GM21447 (cell line): ENCODE measurements at regions not wholly inside any gene's neighbourhood (a gene's known extent, or its start where the extent isn't known, plus 50 kb on each side); places are given as distances from the start of the nearest gene placed in this dataset.
"Not testable (repeated sequence)": the region's sequence is repeated elsewhere in the genome, so short reads cannot be mapped to it uniquely, and the experiment has no call there.

Source experiments
- ATAC-seq: cut with Tn5 transposase; IDR thresholded peaks from one replicate; pipeline ENCODE4 v1.9.1; 2021; ENCODE audit not compliant: unreplicated experiment

- ATAC-seq, result no peak
Measured at GRCh38 chr13:91053318-91054065, 294.0 kb upstream of the MIR17HG start.

GRCh38 chr13:91054902-91055301 is 292.6 kb upstream of the MIR17HG start:
- ATAC-seq, result no peak

GRCh38 chr13:91056746-91057145 is 290.7 kb upstream of the MIR17HG start:
- ATAC-seq, result no peak

GRCh38 chr13:91057507-91057906 is 290.0 kb upstream of the MIR17HG start:
- not testable (repeated sequence) for ATAC-seq

GRCh38 chr13:91058066-91058465 is 289.4 kb upstream of the MIR17HG start:
- no peak for ATAC-seq

GRCh38 chr13:91058919-91059318 is 288.6 kb upstream of the MIR17HG start:
- ATAC-seq, result no peak

GRCh38 chr13:91066745-91067144 is 280.7 kb upstream of the MIR17HG start:
- ATAC-seq, result no peak

GRCh38 chr13:91072486-91072885 is 275.0 kb upstream of the MIR17HG start:
- ATAC-seq, result no peak

GRCh38 chr13:91074091-91074490 is 273.4 kb upstream of the MIR17HG start:
- ATAC-seq, result no peak

GRCh38 chr13:91076830-91077229 is 270.7 kb upstream of the MIR17HG start:
- ATAC-seq, result no peak

- no peak for ATAC-seq
Measured at GRCh38 chr13:91078093-91078679, 269.3 kb upstream of the MIR17HG start.

GRCh38 chr13:91079176-91079575 is 268.3 kb upstream of the MIR17HG start:
- ATAC-seq, result no peak

GRCh38 chr13:91085127-91085526 is 262.4 kb upstream of the MIR17HG start:
- no peak for ATAC-seq

GRCh38 chr13:91086936-91087716 is 260.4 kb upstream of the MIR17HG start:
- ATAC-seq, result no peak

- ATAC-seq, result no peak
Measured at GRCh38 chr13:91097269-91097668, 250.2 kb upstream of the MIR17HG start.

- no peak for ATAC-seq
Measured at GRCh38 chr13:91099877-91100276, 247.6 kb upstream of the MIR17HG start.

- no peak for ATAC-seq
Measured at GRCh38 chr13:91100944-91101343, 246.5 kb upstream of the MIR17HG start.

GRCh38 chr13:91101381-91101780 is 246.1 kb upstream of the MIR17HG start:
- ATAC-seq, result no peak

- no peak for ATAC-seq
Measured at GRCh38 chr13:91105270-91105669, 242.2 kb upstream of the MIR17HG start.

GRCh38 chr13:91106565-91106964 is 240.9 kb upstream of the MIR17HG start:
- no peak for ATAC-seq

GRCh38 chr13:91108315-91108714 is 239.2 kb upstream of the MIR17HG start:
- no peak for ATAC-seq
